Peyer's patch (tissue), 4 donors: ENCODE measurements at regions not wholly inside any gene's neighbourhood (a gene's known extent, or its start where the extent isn't known, plus 50 kb on each side); places are given as distances from the start of the nearest gene placed in this dataset.

Source experiments
- DNase-seq, 3 donors: peaks; one replicate each; pipeline ENCODE4 v3.0.0-alpha.2; 2017 to 2019
- H3K27ac ChIP-seq, 4 donors: fragments of 200-600 bp; sonication (generic); one replicate each; pipeline ENCODE4 v1.5.1; 2016 to 2019
- H3K27me3 ChIP-seq, 2 donors: fragments of 200-600 bp; sonication (generic); one replicate each; pipeline ENCODE4 v1.5.1; 2019
- H3K36me3 ChIP-seq, 3 donors: fragments of 200-600 bp; sonication (generic); one replicate each; pipeline ENCODE4 v1.5.1; 2016 to 2019
- H3K4me1 ChIP-seq, 4 donors: fragments of 200-600 bp; sonication (generic); one replicate each; pipeline ENCODE4 v1.5.1; 2016 to 2019
- H3K4me3 ChIP-seq, 4 donors: fragments of 200-600 bp; sonication (generic); 1 replicate in 3 of 4; 2 replicates in 1 of 4; pipeline ENCODE4 v1.5.1; 2016 to 2019; ENCODE audit warnings: mild to moderate bottlenecking in 1 of 4
- H3K9me3 ChIP-seq, 4 donors: fragments of 200-600 bp; sonication (generic); one replicate each; pipeline ENCODE4 v1.5.1; 2016 to 2019; ENCODE audit warnings: mild to moderate bottlenecking in 1 of 4
- CTCF ChIP-seq, 6 experiments: fragments of 450-650 bp in 4 of 6; fragments of 200-600 bp in 2 of 6; sonication (generic) in 1 of 6; IDR thresholded peaks; one replicate each; pipeline ENCODE4 v1.5.1; 2017 to 2019; ENCODE audit warnings: antibody characterized with exemption in 6 of 6, mild to moderate bottlenecking in 3 of 6, moderate library complexity in 1 of 6
- POLR2A ChIP-seq, 2 donors: fragments of 450-650 bp; IDR thresholded peaks; one replicate each; pipeline ENCODE4 v1.5.1; 2017; ENCODE audit warnings: antibody characterized with exemption in 2 of 2, mild to moderate bottlenecking in 2 of 2, moderate library complexity in 2 of 2

GRCh38 chr6:105943514-105943913 is 142.6 kb upstream of the PRDM1 start:
- Histone ChIP-seq H3K27me3 (no peaks in the 10 kb centered on the region), H3K9me3 (no peaks in the 10 kb centered on the region), H3K4me1 (no peaks in the 10 kb centered on the region), H3K36me3 (no peaks in the 10 kb centered on the region), H3K27ac (no peak overlapping the region), H3K4me3 (no peak overlapping the region)
- no peak for DNase-seq
- TF ChIP-seq POLR2A (IDR thresholded peaks at IDR 0.05) (no peak), CTCF (IDR thresholded peaks at IDR 0.05) (no peak)

GRCh38 chr6:105941621-105942412 is 144.3 kb upstream of the PRDM1 start:
- H3K9me3 ChIP-seq: no peaks in the 10 kb centered on the region
- no peaks in the 10 kb centered on the region for H3K36me3 ChIP-seq
- H3K27me3 ChIP-seq: no peaks in the 10 kb centered on the region
- H3K27ac ChIP-seq: no peak overlapping the region
- no peak for DNase-seq
- TF ChIP-seq CTCF (IDR thresholded peaks at IDR 0.05): no peak
- TF ChIP-seq POLR2A (IDR thresholded peaks at IDR 0.05): no peak
- no peak overlapping the region for H3K4me3 ChIP-seq
- no peaks in the 10 kb centered on the region for H3K4me1 ChIP-seq

- no peaks in the 10 kb centered on the region for H3K4me1 ChIP-seq
- H3K4me3 ChIP-seq: no peak overlapping the region
- TF ChIP-seq CTCF (IDR thresholded peaks at IDR 0.05) (no peak), POLR2A (IDR thresholded peaks at IDR 0.05) (no peak)
- H3K36me3 ChIP-seq: no peaks in the 10 kb centered on the region
- no peak for DNase-seq
- H3K27me3 ChIP-seq: no peaks in the 10 kb centered on the region
- H3K27ac ChIP-seq: no peak overlapping the region
- H3K9me3 ChIP-seq: no peaks in the 10 kb centered on the region
These were observed 145.1 kb upstream of the PRDM1 start for GRCh38 chr6:105940990-105941389.

GRCh38 chr6:105936972-105937371 is 149.2 kb upstream of the PRDM1 start:
- TF ChIP-seq CTCF (IDR thresholded peaks at IDR 0.05) (no peak), POLR2A (IDR thresholded peaks at IDR 0.05) (no peak)
- H3K27me3 ChIP-seq: no peaks in the 10 kb centered on the region
- no peaks in the 10 kb centered on the region for H3K4me1 ChIP-seq
- H3K27ac ChIP-seq: no peak overlapping the region
- H3K36me3 ChIP-seq: no peaks in the 10 kb centered on the region
- H3K9me3 ChIP-seq: no peaks in the 10 kb centered on the region
- no peak for DNase-seq
- no peak overlapping the region for H3K4me3 ChIP-seq

- Histone ChIP-seq H3K4me3 (no peak overlapping the region), H3K27me3 (no peaks in the 10 kb centered on the region), H3K27ac (no peak overlapping the region), H3K36me3 (no peaks in the 10 kb centered on the region), H3K9me3 (no peaks in the 10 kb centered on the region), H3K4me1 (no peaks in the 10 kb centered on the region)
- no peak for TF ChIP-seq CTCF (IDR thresholded peaks at IDR 0.05)
- no peak for TF ChIP-seq POLR2A (IDR thresholded peaks at IDR 0.05)
- no peak for DNase-seq
These were observed 150.7 kb upstream of the PRDM1 start for GRCh38 chr6:105935416-105935815.
